D721Med (cell line): ENCODE measurements at regions not wholly inside any gene's neighbourhood (a gene's known extent, or its start where the extent isn't known, plus 50 kb on each side); places are given as distances from the start of the nearest gene placed in this dataset.
"Not testable (repeated sequence)": the region's sequence is repeated elsewhere in the genome, so short reads cannot be mapped to it uniquely, and the experiment has no call there.

ENCODE experiments used
- DNase-seq: peaks from one replicate; pipeline ENCODE4 v3.0.0; 2011; ENCODE audit warnings: low spot score; ENCODE audit not compliant: insufficient read length
- FAIRE-seq: peaks from 2 replicates; lab custom pipeline; 2011; peaks lifted over from hg19 to GRCh38; lab: Jason Lieb, UNC
- CTCF ChIP-seq: IDR thresholded peaks from 2 replicates; pipeline ENCODE4 v1.5.1; 2012; ENCODE audit warnings: mild to moderate bottlenecking, control low read depth; ENCODE audit not compliant: insufficient read depth; ENCODE audit errors: missing control alignments

- no peak for DNase-seq
- FAIRE-seq = no peak
- TF ChIP-seq CTCF = no peak
Observed at GRCh38 chr7:94706996-94707740, 51.2 kb upstream of the SGCE start.

- FAIRE-seq (no peak), DNase-seq (no peak)
- TF ChIP-seq CTCF = no peak
Observed at GRCh38 chr7:94710256-94710655, 54.3 kb upstream of the SGCE start.

- not testable (repeated sequence) for DNase-seq
- FAIRE-seq = peak; percentile 82
Observed at GRCh38 chr7:94722360-94722759, 66.4 kb upstream of the SGCE start.

- DNase-seq, FAIRE-seq: not testable (repeated sequence)
Observed at GRCh38 chr7:94728893-94729292, 73.0 kb upstream of the SGCE start.

- TF ChIP-seq CTCF = no peak
- FAIRE-seq (no peak), DNase-seq (no peak)
Observed at GRCh38 chr7:94738071-94738470, 82.1 kb upstream of the SGCE start.

- TF ChIP-seq CTCF = no peak
- DNase-seq = no peak
- FAIRE-seq = no peak
Observed at GRCh38 chr7:94739180-94739579, 83.2 kb upstream of the SGCE start.

GRCh38 chr7:94740509-94740908, 84.6 kb upstream of the SGCE start:
- TF ChIP-seq CTCF = no peak
- FAIRE-seq = no peak

GRCh38 chr7:94741179-94741578, 85.2 kb upstream of the SGCE start:
- no peak for TF ChIP-seq CTCF
- no peak for FAIRE-seq
- no peak for DNase-seq

More at GRCh38 chr7:94740509-94740908, 84.6 kb upstream of the SGCE start:
- no peak for DNase-seq
